Glutamatergic neuron (in vitro differentiated cells): ENCODE measurements at regions not wholly inside any gene's neighbourhood (a gene's known extent, or its start where the extent isn't known, plus 50 kb on each side); places are given as distances from the start of the nearest gene placed in this dataset.

Source experiments
- DNase-seq: peaks from one replicate; pipeline ENCODE4 v3.0.0; 2022
- H3K27ac Mint-ChIP-seq: one replicate; pipeline ENCODE4 v1.8.0; 2020; ENCODE audit warnings: mild to moderate bottlenecking, mixed read lengths, inconsistent platforms; ENCODE audit not compliant: unreplicated experiment
- H3K27me3 Mint-ChIP-seq: one replicate; pipeline ENCODE4 v1.8.0; 2020; ENCODE audit warnings: mild to moderate bottlenecking, moderate library complexity, mixed read lengths, inconsistent platforms; ENCODE audit not compliant: unreplicated experiment
- H3K36me3 Mint-ChIP-seq: one replicate; pipeline ENCODE4 v1.8.0; 2020; ENCODE audit warnings: mild to moderate bottlenecking, mixed read lengths, inconsistent platforms; ENCODE audit not compliant: unreplicated experiment
- H3K4me1 Mint-ChIP-seq: one replicate; pipeline ENCODE4 v1.8.0; 2020; ENCODE audit warnings: mild to moderate bottlenecking, low read depth, mixed read lengths, inconsistent platforms; ENCODE audit not compliant: unreplicated experiment
- H3K4me3 Mint-ChIP-seq: one replicate; pipeline ENCODE4 v1.8.0; 2020; ENCODE audit warnings: mild to moderate bottlenecking, mixed read lengths, inconsistent platforms; ENCODE audit not compliant: unreplicated experiment
- H3K9me3 Mint-ChIP-seq: one replicate; pipeline ENCODE4 v1.8.0; 2020; ENCODE audit warnings: mild to moderate bottlenecking, moderate library complexity, mixed read lengths, inconsistent platforms; ENCODE audit not compliant: unreplicated experiment
- TF ChIP-seq, protein P1 (sequence below): fragments of 200-600 bp; sonication (generic); IDR thresholded peaks from one replicate; pipeline ENCODE4 v1.5.0; 2021; ENCODE audit not compliant: partially characterized antibody, unreplicated experiment

DNA sequence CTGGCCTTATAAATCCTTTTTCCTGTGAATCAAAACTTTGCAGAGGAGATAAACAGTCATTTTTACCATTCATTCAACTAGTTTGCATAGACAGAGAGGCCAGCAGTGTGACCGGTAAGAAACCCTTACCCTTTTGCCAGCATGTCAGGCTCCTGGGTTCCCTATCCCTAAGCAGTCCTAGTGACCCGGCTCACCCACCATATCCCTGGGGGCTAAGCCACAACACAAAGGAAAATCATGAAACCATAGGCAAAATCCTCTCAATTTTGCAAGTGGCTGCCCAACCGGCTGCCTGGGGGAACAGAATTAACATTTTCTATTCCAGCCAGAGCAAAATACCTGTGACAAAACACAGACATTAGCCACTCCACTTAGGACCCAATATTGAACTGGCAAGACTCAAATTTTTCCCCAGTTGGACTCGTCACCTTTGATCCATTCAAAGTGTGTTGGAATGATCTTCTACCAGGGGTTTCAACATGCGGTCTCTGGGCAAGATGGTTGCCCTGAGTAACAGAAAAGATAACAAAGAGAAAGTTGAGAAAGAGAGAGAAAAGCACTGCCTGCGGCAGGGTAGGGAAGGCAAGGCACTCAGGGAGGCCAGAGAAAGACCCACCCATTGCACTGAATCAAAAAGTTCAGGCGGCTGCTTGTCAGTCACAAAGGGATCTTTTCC is 174.8 kb upstream of the NAMPT start:
- Mint-ChIP-seq H3K9me3 (peaks cover 12% of the 10 kb centered on the region), H3K36me3 (peaks cover 20% of the 10 kb centered on the region), H3K27ac (no peak overlapping the region), H3K27me3 (peaks cover 3% of the 10 kb centered on the region), H3K4me1 (peaks cover 7% of the 10 kb centered on the region), H3K4me3 (no peak overlapping the region)
- TF ChIP-seq, protein P1, sequence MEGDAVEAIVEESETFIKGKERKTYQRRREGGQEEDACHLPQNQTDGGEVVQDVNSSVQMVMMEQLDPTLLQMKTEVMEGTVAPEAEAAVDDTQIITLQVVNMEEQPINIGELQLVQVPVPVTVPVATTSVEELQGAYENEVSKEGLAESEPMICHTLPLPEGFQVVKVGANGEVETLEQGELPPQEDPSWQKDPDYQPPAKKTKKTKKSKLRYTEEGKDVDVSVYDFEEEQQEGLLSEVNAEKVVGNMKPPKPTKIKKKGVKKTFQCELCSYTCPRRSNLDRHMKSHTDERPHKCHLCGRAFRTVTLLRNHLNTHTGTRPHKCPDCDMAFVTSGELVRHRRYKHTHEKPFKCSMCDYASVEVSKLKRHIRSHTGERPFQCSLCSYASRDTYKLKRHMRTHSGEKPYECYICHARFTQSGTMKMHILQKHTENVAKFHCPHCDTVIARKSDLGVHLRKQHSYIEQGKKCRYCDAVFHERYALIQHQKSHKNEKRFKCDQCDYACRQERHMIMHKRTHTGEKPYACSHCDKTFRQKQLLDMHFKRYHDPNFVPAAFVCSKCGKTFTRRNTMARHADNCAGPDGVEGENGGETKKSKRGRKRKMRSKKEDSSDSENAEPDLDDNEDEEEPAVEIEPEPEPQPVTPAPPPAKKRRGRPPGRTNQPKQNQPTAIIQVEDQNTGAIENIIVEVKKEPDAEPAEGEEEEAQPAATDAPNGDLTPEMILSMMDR = no peak
- DNase-seq = no peak

DNA sequence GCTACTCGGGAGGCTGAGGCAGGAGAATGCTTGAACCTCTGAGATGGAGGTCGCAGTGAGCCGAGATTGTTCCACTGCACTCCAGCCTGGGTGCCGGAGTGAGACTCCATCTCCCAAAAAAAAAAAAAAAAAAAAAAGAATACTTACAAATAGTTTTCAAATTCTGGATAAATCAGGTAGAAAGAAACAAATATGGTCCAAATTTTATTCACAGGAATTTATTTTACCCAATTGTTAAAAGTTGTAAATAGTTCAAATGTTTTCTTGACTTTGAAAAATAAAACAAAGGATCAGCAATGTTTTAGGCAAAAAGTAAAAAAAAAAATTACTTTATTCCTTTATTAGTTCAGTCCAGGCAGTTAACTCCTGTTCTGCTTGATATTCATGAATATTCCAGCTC is 172.9 kb upstream of the NAMPT start:
- peaks cover 3% of the 10 kb centered on the region for H3K27me3 Mint-ChIP-seq
- TF ChIP-seq, protein P1 = no peak
- no peaks in the 10 kb centered on the region for H3K4me1 Mint-ChIP-seq
- no peak overlapping the region for H3K4me3 Mint-ChIP-seq
- peaks cover 12% of the 10 kb centered on the region for H3K9me3 Mint-ChIP-seq
- DNase-seq = no peak
- no peak overlapping the region for H3K27ac Mint-ChIP-seq
- H3K36me3 Mint-ChIP-seq = peaks cover 20% of the 10 kb centered on the region

DNA sequence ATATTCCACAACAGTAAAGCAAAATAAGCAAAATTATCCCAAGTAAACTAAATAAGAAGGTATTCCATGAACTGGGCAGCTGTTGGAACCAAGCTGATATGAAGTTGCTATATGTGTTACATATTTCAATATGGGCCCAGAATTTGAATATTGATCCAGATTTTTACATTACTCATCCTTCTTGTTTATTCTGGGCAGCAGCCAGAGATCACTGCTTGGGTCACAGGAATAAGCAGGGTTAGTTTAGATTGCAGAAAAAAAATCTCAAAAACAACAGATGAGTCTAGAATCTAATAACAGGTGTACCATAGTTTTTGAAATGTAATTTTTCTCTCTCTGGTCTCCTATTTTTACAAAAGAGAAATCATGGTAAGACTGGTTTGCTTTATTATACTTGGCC is 171.5 kb upstream of the NAMPT start:
- DNase-seq = no peak
- Mint-ChIP-seq H3K4me1 (no peaks in the 10 kb centered on the region), H3K36me3 (peaks cover 22% of the 10 kb centered on the region), H3K9me3 (peaks cover 10% of the 10 kb centered on the region), H3K4me3 (no peak overlapping the region), H3K27ac (no peak overlapping the region), H3K27me3 (no peaks in the 10 kb centered on the region)
- TF ChIP-seq, protein P1 = no peak

DNA sequence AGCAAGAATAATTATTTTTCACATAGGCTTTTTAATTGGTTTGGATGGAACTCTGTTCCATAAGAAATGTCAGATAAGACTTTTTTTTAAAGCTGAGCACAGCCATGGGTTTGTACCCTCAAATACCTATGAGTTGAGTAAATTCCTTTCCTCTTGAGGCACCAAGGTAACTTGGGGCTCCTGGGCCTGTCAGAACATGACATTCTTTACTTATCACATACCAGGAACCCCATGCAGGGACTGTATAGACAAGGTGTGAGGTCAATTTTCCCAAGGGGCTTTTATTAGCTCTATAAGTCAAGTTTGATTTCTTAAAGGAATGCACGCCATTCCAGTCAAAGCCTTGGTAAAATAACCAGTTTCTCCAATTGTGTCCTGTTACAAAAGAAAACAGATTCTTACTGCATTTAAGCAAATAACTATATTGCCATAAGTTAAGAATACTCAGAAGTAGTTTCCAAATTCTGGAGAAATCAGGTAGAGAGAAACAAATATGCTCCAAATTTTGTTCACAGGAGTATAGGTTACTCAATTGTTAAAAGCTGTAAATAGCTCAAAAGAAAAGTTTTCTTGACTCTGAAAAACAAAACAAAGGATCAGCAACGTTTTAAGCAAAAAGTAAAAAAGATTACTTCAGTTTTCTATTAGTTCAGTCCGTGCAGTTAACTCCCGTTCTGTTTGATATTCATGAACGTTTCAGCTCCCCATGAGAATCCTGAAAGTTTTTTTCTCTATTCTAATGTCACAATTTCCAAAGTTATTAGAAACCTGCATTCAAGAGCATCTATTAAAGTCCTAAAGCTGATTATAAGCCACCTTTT is 167.5 kb upstream of the NAMPT start:
- Mint-ChIP-seq H3K4me1 (no peaks in the 10 kb centered on the region), H3K4me3 (no peak overlapping the region), H3K27ac (no peak overlapping the region), H3K9me3 (no peaks in the 10 kb centered on the region), H3K36me3 (peaks cover 17% of the 10 kb centered on the region), H3K27me3 (no peaks in the 10 kb centered on the region)
- TF ChIP-seq, protein P1 = no peak
- DNase-seq = no peak

DNA sequence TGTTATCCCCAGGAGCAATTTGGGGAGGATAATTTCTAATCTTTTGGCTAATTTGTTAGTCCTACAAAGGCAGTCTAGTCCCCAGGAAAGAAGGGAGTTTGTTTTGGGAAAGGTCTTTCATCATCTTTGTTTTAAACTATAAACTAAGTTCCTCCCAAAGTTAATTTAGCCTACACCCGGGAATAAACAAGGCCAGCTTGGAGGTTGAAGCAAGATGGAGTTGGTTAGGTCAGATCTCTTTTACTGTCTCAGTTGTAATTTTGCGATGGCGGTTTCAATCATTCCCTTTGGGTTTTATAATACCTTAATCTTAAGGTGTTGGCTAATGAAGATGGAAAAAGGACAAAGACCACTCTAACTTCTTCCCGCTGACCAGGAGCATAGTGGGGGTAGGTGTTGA is 166.4 kb upstream of the NAMPT start:
- Mint-ChIP-seq H3K27me3 (no peaks in the 10 kb centered on the region), H3K9me3 (no peaks in the 10 kb centered on the region), H3K4me1 (no peaks in the 10 kb centered on the region), H3K36me3 (peaks cover 15% of the 10 kb centered on the region), H3K27ac (no peak overlapping the region), H3K4me3 (no peak overlapping the region)
- TF ChIP-seq, protein P1 = no peak
- DNase-seq = no peak
